Liver (tissue), 8 donors: ENCODE measurements at regions not wholly inside any gene's neighbourhood (a gene's known extent, or its start where the extent isn't known, plus 50 kb on each side); places are given as distances from the start of the nearest gene placed in this dataset.

ENCODE experiments used
- DNase-seq: peaks from one replicate; pipeline ENCODE4 v3.0.0-alpha.2; 2017; ENCODE audit warnings: low spot score
- H3K27ac ChIP-seq, 2 donors: one replicate each; pipeline ENCODE4 v1.7.0; 2013; ENCODE audit warnings: inconsistent platforms in 2 of 2, low read length in 2 of 2, control low read depth in 1 of 2, low read depth in 1 of 2, mild to moderate bottlenecking in 1 of 2
- H3K27me3 ChIP-seq, 4 donors: one replicate each; pipeline versions ENCODE4 v1.6.1 to v1.7.0; 2013; ENCODE audit warnings: low read length in 3 of 4, inconsistent platforms in 1 of 4, mild to moderate bottlenecking in 1 of 4, moderate library complexity in 1 of 4; ENCODE audit not compliant: control insufficient read depth in 4 of 4, insufficient read depth in 4 of 4
- H3K36me3 ChIP-seq, 4 donors: one replicate each; pipeline versions ENCODE4 v1.6.1 to v1.7.0; 2013; ENCODE audit warnings: low read length in 3 of 4, mild to moderate bottlenecking in 3 of 4, low read depth in 1 of 4, moderate library complexity in 1 of 4; ENCODE audit not compliant: control insufficient read depth in 4 of 4, insufficient read depth in 3 of 4
- H3K4me1 ChIP-seq, 4 donors: one replicate each; pipeline versions ENCODE4 v1.6.1 to v1.7.0; 2013; ENCODE audit warnings: low read length in 3 of 4, mild to moderate bottlenecking in 3 of 4, moderate library complexity in 1 of 4; ENCODE audit not compliant: control insufficient read depth in 4 of 4, insufficient read depth in 4 of 4
- H3K4me3 ChIP-seq, 3 donors: one replicate each; pipeline versions ENCODE4 v1.6.1 to v1.7.0; 2013; ENCODE audit warnings: low read length in 3 of 3, control low read depth in 1 of 3, low read depth in 1 of 3, mild to moderate bottlenecking in 1 of 3
- H3K9ac ChIP-seq, 2 donors: one replicate each; pipeline ENCODE4 v1.7.0; 2013; ENCODE audit warnings: low read length in 2 of 2, mild to moderate bottlenecking in 2 of 2, moderate library complexity in 2 of 2, control low read depth in 1 of 2, low read depth in 1 of 2
- H3K9me3 ChIP-seq, 4 donors: one replicate each; pipeline versions ENCODE4 v1.6.1 to v1.7.0; 2013; ENCODE audit warnings: low read length in 3 of 4; ENCODE audit not compliant: control insufficient read depth in 4 of 4
- ATF3 ChIP-seq: IDR thresholded peaks from 2 replicates; pipeline ENCODE4 v1.6.1; 2016; ENCODE audit warnings: antibody characterized with exemption
- CTCF ChIP-seq: fragments of 150-350 bp; IDR thresholded peaks from 2 replicates; pipeline ENCODE4 v1.5.1; 2017; ENCODE audit warnings: improper control_type of control experiment, low read depth, low read length; ENCODE audit not compliant: missing input control
- EGR1 ChIP-seq, 2 donors: IDR thresholded peaks; 2 replicates each; pipeline ENCODE4 v1.6.1; 2016 to 2018; ENCODE audit warnings: antibody characterized with exemption in 2 of 2, low read depth in 2 of 2
- FOXA1 ChIP-seq: IDR thresholded peaks from 2 replicates; pipeline ENCODE4 v1.6.1; 2016; ENCODE audit warnings: antibody characterized with exemption
- FOXA2 ChIP-seq: IDR thresholded peaks from 2 replicates; pipeline ENCODE4 v1.6.1; 2016; ENCODE audit warnings: antibody characterized with exemption
- GABPA ChIP-seq, 2 donors: IDR thresholded peaks in 1 of 2; conservative IDR thresholded peaks in 1 of 2; 2 replicates each; pipeline ENCODE4 v1.6.1; 2016; ENCODE audit warnings: antibody characterized with exemption in 2 of 2, mild to moderate bottlenecking in 1 of 2, moderate library complexity in 1 of 2
- HNF4A ChIP-seq, 2 donors: conservative IDR thresholded peaks; 2 replicates each; pipeline ENCODE4 v1.6.1; 2016; ENCODE audit warnings: antibody characterized with exemption in 2 of 2, mild to moderate bottlenecking in 2 of 2
- HNF4G ChIP-seq: IDR thresholded peaks from 2 replicates; pipeline ENCODE4 v1.6.1; 2016; ENCODE audit warnings: antibody characterized with exemption
- JUND ChIP-seq, 2 donors: IDR thresholded peaks; 2 replicates each; pipeline ENCODE4 v1.6.1; 2016; ENCODE audit warnings: antibody characterized with exemption in 2 of 2
- NR2F2 ChIP-seq: IDR thresholded peaks from 2 replicates; pipeline ENCODE4 v1.6.1; 2016; ENCODE audit warnings: antibody characterized with exemption
- RAD21 ChIP-seq, 2 donors: IDR thresholded peaks; 2 replicates each; pipeline ENCODE4 v1.6.1; 2016; ENCODE audit warnings: antibody characterized with exemption in 2 of 2, mild to moderate bottlenecking in 2 of 2
- REST ChIP-seq: IDR thresholded peaks from 2 replicates; pipeline ENCODE4 v1.6.1; 2016; ENCODE audit warnings: antibody characterized with exemption, mild to moderate bottlenecking
- RXRA ChIP-seq, 2 donors: IDR thresholded peaks; 2 replicates each; pipeline ENCODE4 v1.6.1; 2017 to 2018; ENCODE audit warnings: antibody characterized with exemption in 2 of 2, mild to moderate bottlenecking in 1 of 2
- SP1 ChIP-seq: IDR thresholded peaks from 2 replicates; pipeline ENCODE4 v1.6.1; 2018; ENCODE audit warnings: antibody characterized with exemption, mild to moderate bottlenecking
- TAF1 ChIP-seq: conservative IDR thresholded peaks from 2 replicates; pipeline ENCODE4 v1.6.1; 2016; ENCODE audit warnings: antibody characterized with exemption, mild to moderate bottlenecking
- YY1 ChIP-seq: IDR thresholded peaks from 2 replicates; pipeline ENCODE4 v1.6.1; 2016; ENCODE audit warnings: antibody characterized with exemption, mild to moderate bottlenecking
- ZBTB33 ChIP-seq: IDR thresholded peaks from 2 replicates; pipeline ENCODE4 v1.6.1; 2016; ENCODE audit warnings: antibody characterized with exemption
- WGBS: extraction: QIAGEN DNeasy Blood & Tissue Kit; methylation state at CpG from one replicate; pipeline ENCODE4 v1.1.7; 2013; 5-methylcytosine and 5-hydroxymethylcytosine counted together
- donor health status: healthy.
- donor health status: healthy.
- donor health status: healthy.
- donor health status: healthy.
- donor health status: healthy.

GRCh38 chr1:2854611-2855010 is 53.1 kb upstream of the TTC34 start (continued):
- TF ChIP-seq CTCF: no peak
- no peak for TF ChIP-seq NR2F2
- no peak for TF ChIP-seq ATF3
- TF ChIP-seq HNF4A (conservative IDR thresholded peaks at IDR 0.05): no peak
- no peak for TF ChIP-seq RAD21 (IDR thresholded peaks at IDR 0.05)
- no peak for TF ChIP-seq FOXA1
- TF ChIP-seq FOXA2: no peak
- no peak for TF ChIP-seq SP1
- no peak for TF ChIP-seq ZBTB33
- no peak for TF ChIP-seq GABPA (IDR thresholded peaks at IDR 0.05 in 1 of 2, conservative IDR thresholded peaks at IDR 0.05 in 1 of 2)
- TF ChIP-seq TAF1: no peak
- TF ChIP-seq RXRA (IDR thresholded peaks at IDR 0.05): no peak
- no peak for TF ChIP-seq YY1

- no peak for TF ChIP-seq FOXA1
- TF ChIP-seq HNF4A (conservative IDR thresholded peaks at IDR 0.05): no peak
- no peak for TF ChIP-seq REST
- no peak for TF ChIP-seq ZBTB33
- TF ChIP-seq RAD21 (IDR thresholded peaks at IDR 0.05): no peak
- no peak for TF ChIP-seq NR2F2
- TF ChIP-seq YY1: no peak
- TF ChIP-seq ATF3: no peak
- no peak for TF ChIP-seq TAF1
- no peak for TF ChIP-seq FOXA2
- TF ChIP-seq HNF4G: no peak
- TF ChIP-seq SP1: no peak
- TF ChIP-seq RXRA (IDR thresholded peaks at IDR 0.05): no peak
- TF ChIP-seq JUND (IDR thresholded peaks at IDR 0.05): no peak
- no peak for TF ChIP-seq EGR1 (IDR thresholded peaks at IDR 0.05; ENCODE audit: low read depth in 2 of 2)
- H3K36me3 ChIP-seq: no peaks in the 10 kb centered on the region
- H3K9me3 ChIP-seq: no peaks in the 10 kb centered on the region
- no peaks in the 10 kb centered on the region for H3K4me1 ChIP-seq
- no peak overlapping the region for H3K4me3 ChIP-seq
- 77% methylated on average over 57 of the region's 57 CpGs for WGBS
- H3K9ac ChIP-seq: no peak overlapping the region
- peaks cover 0 to 3% (median 0%) of the 10 kb centered on the region in 4 donors for H3K27me3 ChIP-seq
- no peak for DNase-seq
- H3K27ac ChIP-seq: no peak overlapping the region
Measured at GRCh38 chr1:2855206-2856065, 53.9 kb upstream of the TTC34 start.
